COLO829 (cell line): ENCODE measurements at regions not wholly inside any gene's neighbourhood (a gene's known extent, or its start where the extent isn't known, plus 50 kb on each side); places are given as distances from the start of the nearest gene placed in this dataset.
"Not testable (repeated sequence)": the region's sequence is repeated elsewhere in the genome, so short reads cannot be mapped to it uniquely, and the experiment has no call there.

Experiments used
- DNase-seq: peaks from one replicate; pipeline ENCODE4 v3.0.0; 2012; ENCODE audit warnings: low spot score

- not testable (repeated sequence) for DNase-seq
Measured at GRCh38 chr9:41075671-41076070, 52.8 kb downstream of the FOXD4L6 start.

- DNase-seq = not testable (repeated sequence)
Measured at GRCh38 chr9:41074356-41074942, 54.0 kb downstream of the FOXD4L6 start.

DNA sequence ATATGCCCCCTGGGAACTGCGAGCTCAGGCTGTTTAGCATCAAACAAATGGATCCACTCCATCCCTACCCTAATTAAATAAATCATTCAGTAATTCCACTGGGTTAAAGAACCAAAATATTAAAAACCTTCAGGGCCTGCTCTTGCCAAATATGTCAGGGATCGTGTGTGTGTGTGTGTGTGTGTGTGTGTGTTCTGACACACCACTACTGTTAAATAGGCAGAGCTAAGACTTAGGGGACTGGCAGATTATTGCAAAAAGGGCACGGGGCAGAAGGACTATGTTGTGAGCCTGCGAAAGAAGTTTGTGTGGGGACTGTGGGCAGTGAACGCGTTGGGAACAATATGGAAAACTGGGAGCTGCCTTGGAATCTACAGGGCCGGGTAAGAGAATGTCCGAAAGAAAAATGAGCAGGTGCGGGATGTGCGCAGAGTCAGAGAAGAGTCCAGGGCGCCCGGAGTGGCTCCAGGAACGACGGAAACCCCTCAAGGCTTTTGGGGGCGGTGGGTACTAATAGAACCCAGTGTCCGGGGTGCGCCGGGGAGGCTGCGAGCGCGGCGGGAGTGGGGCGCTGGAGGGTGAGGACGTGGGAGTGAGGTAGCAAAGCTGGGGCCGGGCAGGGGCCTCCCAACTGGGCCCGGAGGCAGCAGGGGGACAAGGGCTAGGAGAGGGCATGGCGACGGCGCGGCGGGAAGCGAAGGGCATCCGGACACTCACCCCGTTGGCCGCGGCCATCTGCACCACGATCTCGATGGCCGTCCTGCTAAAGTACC is 54.8 kb downstream of the FOXD4L6 start:
- DNase-seq = not testable (repeated sequence)

DNA sequence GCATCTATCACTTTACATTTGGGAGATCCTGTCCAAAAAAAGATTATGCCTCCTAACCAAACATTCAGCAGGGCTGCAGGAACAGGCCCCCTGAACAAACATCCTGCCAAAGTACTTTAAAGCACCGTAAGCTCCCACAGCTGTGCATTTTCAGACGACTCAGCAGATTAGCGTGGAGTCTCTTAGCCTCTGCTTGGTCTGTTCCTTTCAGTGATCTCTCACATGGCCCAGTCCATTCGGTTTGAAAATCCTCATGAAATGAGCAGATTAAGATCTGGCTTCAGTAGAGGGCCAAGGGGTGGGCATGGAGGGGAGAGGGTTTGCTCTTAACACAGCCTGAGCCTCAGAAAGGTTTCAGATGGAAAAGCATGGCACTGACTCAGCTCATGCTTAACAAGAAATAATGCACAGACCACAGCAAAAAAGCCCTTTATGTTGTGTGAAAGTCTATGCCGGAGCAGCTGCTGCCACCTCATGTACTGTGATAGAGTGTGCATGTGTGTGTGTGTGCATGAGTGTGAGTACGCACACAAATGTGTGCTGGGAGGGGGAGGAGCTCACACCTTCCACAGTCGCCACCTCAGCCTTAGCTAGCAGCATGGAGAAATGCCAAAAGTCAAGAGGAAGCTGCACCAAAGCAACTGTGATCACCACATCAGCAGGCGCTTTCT is 64.2 kb downstream of the FOXD4L6 start:
- not testable (repeated sequence) for DNase-seq

DNA sequence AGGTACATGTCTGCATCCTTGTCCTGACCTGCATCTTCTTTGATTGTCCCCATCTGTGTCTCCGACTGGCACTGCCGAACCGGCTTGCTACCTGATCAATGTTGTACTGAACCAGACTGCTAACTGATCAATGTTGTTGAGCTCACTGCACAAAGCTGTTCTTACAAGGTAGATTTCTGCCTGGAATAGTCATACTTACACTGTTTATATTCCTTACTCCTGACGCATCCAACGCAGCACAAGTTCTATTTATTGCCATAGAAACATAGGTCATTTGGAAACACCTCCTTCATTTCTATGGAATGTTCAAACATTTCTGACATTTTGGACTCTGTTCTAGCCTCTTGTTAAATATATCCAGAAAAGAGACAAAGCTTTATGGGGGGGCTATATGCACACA is 65.2 kb downstream of the FOXD4L6 start:
- DNase-seq = not testable (repeated sequence)

DNA sequence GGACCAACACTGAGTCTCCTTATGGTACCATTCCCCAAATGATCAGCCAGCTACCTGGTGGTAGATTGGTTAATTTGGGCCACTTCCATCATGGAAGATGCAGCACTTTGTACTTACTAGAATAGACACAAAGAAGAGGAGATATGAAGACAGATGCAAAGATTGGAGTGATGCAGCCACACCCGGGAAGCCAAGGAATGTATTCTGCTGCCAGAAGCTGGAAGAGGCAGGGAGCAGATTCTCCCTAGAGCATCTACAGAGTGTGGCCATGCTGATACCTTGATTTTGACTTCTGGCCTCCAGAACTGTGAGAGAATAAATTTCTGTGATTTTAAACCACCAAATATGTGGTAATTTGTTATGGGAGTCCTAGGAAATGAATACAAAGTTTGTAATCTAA is 68.9 kb downstream of the FOXD4L6 start:
- DNase-seq = not testable (repeated sequence)

DNA sequence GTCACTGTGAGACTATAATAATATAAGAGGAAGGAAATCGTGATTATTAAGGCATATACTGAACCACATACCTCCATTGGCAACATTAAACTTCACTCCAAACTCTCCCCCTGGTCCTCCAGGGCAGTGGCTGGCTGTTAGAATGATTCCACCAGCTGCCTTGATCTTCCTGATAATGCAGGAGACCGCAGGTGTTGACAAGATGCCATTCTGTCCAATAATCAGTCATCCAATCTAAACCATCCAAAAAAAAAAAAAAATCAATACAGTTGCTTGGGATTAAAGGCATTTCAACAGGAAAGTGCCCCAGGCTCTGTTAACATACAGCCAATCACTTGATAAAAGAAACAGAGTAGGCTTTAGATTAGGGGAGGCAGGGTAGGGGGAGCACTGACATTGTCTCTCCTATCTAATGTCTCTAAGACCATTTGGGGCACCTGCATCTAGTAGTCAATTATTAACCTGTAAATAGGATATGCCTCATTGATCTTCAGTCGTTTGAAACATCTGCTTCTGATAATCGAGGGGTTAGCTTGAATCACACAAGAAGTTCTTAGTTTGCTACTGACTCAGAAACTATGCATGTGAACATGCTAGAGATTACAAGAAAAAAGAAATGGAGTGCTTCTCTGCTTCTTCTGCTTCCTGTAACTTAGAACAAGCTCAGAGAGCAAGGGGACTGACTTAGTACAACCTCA is 74.7 kb downstream of the FOXD4L6 start:
- DNase-seq = not testable (repeated sequence)

GRCh38 chr9:41048672-41049071 is 79.8 kb downstream of the FOXD4L6 start:
- DNase-seq = peak; percentile 15

- DNase-seq = not testable (repeated sequence)
Measured at GRCh38 chr9:41047792-41048191, 80.7 kb downstream of the FOXD4L6 start.

DNA sequence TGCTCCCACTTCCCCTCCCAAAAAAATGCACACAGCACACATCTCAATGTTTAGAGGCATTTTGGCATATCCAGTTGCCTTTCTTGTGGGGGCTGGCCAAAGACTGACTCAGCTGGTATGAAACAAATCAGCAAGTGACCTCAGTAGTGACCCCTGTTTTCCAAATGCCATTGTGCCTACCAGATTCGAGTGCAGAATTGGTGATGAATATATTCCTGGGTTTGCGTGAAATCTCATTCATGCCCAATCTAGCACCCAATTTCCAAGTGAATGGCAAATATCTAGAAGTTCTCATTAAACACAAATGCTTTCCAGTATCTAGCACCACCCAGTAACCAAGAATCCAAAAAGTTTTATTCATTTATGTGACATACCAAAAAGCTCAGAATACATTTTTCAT is 83.6 kb downstream of the FOXD4L6 start:
- not testable (repeated sequence) for DNase-seq

DNA sequence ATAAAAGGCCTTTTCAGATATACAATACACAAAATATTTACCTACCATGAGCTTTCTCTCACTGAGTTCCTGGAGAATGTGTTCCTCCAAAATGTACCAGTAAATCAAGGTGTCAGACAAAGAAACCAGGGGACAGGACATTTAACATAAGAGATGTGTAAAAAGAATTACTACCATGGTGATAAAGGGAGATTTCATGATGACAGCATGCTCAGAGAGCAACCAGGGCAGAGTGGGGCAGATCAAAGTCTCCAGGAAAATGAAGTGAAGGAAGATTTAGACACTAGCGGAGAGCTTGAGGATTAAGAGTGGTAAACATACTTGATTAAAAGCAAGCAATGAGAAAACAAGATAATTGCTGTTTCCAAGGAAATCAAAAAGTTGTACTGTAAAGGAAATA is 85.0 kb downstream of the FOXD4L6 start:
- DNase-seq = not testable (repeated sequence)

GRCh38 chr9:41042111-41042510 is 86.4 kb downstream of the FOXD4L6 start:
- DNase-seq = not testable (repeated sequence)

DNA sequence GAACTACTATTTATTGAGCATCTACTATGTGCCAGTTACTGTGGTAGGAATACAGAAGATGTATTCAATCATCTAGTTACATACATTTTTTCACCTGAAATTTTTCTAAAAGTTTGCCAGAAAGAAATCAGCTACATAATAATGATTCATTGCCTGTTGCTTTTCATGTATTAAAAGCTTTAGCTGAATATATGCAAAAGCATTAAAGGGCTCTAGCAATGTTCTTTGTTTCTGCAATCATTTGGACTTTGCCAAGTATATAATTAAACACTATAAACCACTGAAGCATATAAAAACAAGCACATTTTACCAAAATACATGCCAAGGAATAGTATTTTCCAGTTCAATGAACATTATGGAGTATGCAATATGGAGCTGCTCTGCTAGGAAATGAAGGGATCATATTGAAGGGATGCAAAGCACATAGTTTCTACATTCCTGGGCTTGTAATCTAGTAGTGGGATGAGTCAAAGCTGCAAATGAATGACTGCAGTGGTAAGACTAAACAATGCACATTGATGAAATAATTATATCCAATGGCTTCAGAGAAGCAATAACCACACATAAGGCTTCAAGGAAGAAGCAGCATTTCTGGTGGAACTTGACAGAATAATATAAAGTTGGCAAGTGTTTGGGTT is 87.7 kb downstream of the FOXD4L6 start:
- DNase-seq = not testable (repeated sequence)

GRCh38 chr9:41035276-41035675 is 93.2 kb downstream of the FOXD4L6 start:
- DNase-seq = not testable (repeated sequence)

DNA sequence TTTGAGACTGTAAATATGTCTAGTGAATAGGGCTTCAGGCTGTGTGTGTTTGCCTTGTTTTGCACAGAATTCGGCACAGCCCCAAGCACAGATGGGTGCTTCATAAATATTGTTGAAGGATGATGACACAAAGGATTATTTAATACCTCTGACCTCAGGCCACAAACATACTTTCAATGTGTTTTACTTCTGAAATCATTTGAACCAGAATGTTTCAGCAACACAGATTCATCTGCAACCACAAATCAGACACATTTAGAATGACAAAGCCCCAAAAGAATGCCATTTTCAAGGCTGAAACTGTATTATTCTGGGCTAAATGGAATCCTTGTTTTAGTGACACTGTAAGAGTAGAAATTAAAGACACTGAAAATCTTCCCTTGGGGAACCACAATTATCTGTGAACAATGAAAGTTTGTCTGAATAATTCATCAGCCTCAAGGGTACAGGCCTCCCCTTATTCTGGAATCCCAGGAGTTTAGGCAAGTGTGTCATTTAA is 93.7 kb downstream of the FOXD4L6 start:
- peak; percentile 43 for DNase-seq

DNA sequence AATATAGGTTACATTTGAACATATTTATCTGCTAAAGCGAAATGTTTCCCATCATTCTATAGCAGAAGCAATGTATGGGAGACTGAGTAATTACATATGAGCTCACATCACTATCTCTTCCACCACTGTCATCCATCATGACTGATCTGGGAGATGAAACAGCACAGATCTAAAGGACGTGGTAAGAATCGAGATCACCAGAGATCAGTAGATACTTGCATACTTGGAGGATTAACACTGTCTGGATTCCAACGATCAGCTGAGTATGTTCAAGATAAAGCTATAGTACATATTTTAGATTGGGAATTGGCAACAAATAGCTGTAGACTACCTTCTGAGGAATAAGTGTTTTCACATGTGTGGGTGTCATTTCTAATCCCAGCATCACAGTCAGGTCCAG is 94.6 kb downstream of the FOXD4L6 start:
- not testable (repeated sequence) for DNase-seq

- DNase-seq = not testable (repeated sequence)
Measured at GRCh38 chr9:41033360-41033759, 95.1 kb downstream of the FOXD4L6 start.

- not testable (repeated sequence) for DNase-seq
Measured at GRCh38 chr9:41026912-41027676, 101.4 kb downstream of the FOXD4L6 start.

- DNase-seq = not testable (repeated sequence)
Measured at GRCh38 chr9:41022365-41022764, 106.1 kb downstream of the FOXD4L6 start.

DNA sequence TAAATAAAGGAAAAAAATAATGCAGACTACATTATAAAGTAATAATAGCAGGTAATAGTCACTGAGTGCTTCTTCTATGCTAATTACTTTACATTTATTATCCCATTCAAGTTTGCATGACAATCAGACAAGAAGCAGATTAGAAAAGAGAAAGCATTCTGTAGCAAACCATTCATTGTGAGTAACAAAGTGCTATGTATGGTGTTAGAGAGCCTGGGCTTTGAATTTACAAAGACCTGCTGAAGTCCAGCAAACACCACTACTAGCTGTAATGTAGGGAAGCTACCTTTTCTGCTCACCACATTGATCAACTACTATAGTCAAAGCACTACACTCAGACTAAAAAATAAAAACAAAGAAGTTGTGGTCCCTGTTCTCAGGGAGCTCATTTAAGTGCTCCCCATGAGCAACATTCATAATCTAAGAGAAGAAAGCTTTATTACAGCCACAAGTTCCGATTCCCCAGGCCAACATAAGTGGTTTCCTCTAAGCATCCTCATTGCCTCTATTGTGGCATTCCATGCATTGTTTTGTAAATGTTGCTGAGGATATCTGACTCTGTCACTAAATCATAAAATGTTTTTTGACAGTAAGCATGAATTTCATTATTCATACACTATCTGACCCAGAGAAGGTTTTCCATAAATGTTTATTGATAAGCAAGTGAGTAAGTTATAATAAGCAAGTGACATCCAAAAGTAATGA is 108.5 kb downstream of the FOXD4L6 start:
- DNase-seq = not testable (repeated sequence)
